ENCODE measurements at regions not wholly inside any gene's neighbourhood (a gene's known extent, or its start where the extent isn't known, plus 50 kb on each side); places are given as distances from the start of the nearest gene placed in this dataset.
"Not testable (repeated sequence)": the region's sequence is repeated elsewhere in the genome, so short reads cannot be mapped to it uniquely, and the experiment has no call there.

- DNase-seq (ENCODE audit: low read depth) = no peak
Observed at GRCh38 chr13:34738254-34738992, 203.6 kb upstream of the NBEA start.

GRCh38 chr13:34747056-34747455, 195.0 kb upstream of the NBEA start:
- not testable (repeated sequence) for DNase-seq (ENCODE audit: low read depth)

More at GRCh38 chr13:34738254-34738992, 203.6 kb upstream of the NBEA start:
- no peak for TF ChIP-seq CTCF (IDR thresholded peaks at IDR 0.05; ENCODE audit: low read depth, low read length, missing control alignments)
- no peak overlapping the region for H3K4me3 ChIP-seq (ENCODE audit: low read depth, low read length)

GRCh38 chr13:34747507-34747906, 194.6 kb upstream of the NBEA start:
- no peak for TF ChIP-seq CTCF (IDR thresholded peaks at IDR 0.05; ENCODE audit: low read depth, low read length, missing control alignments)
- H3K4me3 ChIP-seq (ENCODE audit: low read depth, low read length) = no peak overlapping the region
- DNase-seq (ENCODE audit: low read depth) = no peak

More at GRCh38 chr13:34747056-34747455, 195.0 kb upstream of the NBEA start:
- not testable (repeated sequence) for H3K4me3 ChIP-seq (ENCODE audit: low read depth, low read length)

GRCh38 chr13:34748073-34748472, 194.0 kb upstream of the NBEA start:
- TF ChIP-seq CTCF (IDR thresholded peaks at IDR 0.05; ENCODE audit: low read depth, low read length, missing control alignments) = no peak
- H3K4me3 ChIP-seq (ENCODE audit: low read depth, low read length) = no peak overlapping the region
- no peak for DNase-seq (ENCODE audit: low read depth)

- TF ChIP-seq CTCF (IDR thresholded peaks at IDR 0.05; ENCODE audit: low read depth, low read length, missing control alignments) = no peak
- DNase-seq (ENCODE audit: low read depth) = no peak
- H3K4me3 ChIP-seq (ENCODE audit: low read depth, low read length) = no peak overlapping the region
Observed at GRCh38 chr13:34748596-34748995, 193.5 kb upstream of the NBEA start.

- no peak overlapping the region for H3K4me3 ChIP-seq (ENCODE audit: low read depth, low read length)
Observed at GRCh38 chr13:34749046-34749445, 193.0 kb upstream of the NBEA start.

More at GRCh38 chr13:34749046-34749445, 193.0 kb upstream of the NBEA start:
- DNase-seq (ENCODE audit: low read depth) = no peak
- TF ChIP-seq CTCF (IDR thresholded peaks at IDR 0.05; ENCODE audit: low read depth, low read length, missing control alignments) = no peak

All from GM12864 (cell line).